CD4-positive, alpha-beta T cell (primary cell): ENCODE measurements at regions not wholly inside any gene's neighbourhood (a gene's known extent, or its start where the extent isn't known, plus 50 kb on each side); places are given as distances from the start of the nearest gene placed in this dataset.

Experiments
- ATAC-seq: fragments of 200-7000 bp; cut with Tn5 transposase; one replicate; pipeline ENCODE4 v1.10.0; 2022; ENCODE audit warnings: mild to moderate bottlenecking; ENCODE audit not compliant: poor library complexity
- CTCF ChIA-PET: fragments of 350-600 bp; sonication (Branson Sonifier 250); formaldehyde crosslinking; loops from one replicate; lab custom pipeline; 2021; ENCODE audit warnings: antibody characterized with exemption, inconsistent platforms; lab: Charles Lee
- POLR2A ChIA-PET: fragments of 350-600 bp; sonication (Branson Sonifier 250); formaldehyde crosslinking; loops from one replicate; lab custom pipeline; 2021; ENCODE audit warnings: antibody characterized with exemption, inconsistent platforms; lab: Charles Lee
- DNase-seq, 14 experiments: peaks; one replicate each; pipeline ENCODE4 v3.0.0-alpha.2; 2013 to 2020; ENCODE audit warnings: mixed read lengths in 2 of 14
- H3K27ac ChIP-seq, 2 donors: one replicate each; pipeline versions ENCODE4 v1.5.1 to v1.7.0; 2013; ENCODE audit warnings: low read length in 2 of 2, low read depth in 1 of 2, mild to moderate bottlenecking in 1 of 2
- H3K27me3 ChIP-seq, 2 experiments: 1 replicate in 1 of 2; 2 replicates in 1 of 2; pipeline versions ENCODE4 v1.6.1 to v1.7.0; 2013; ENCODE audit warnings: low read length in 2 of 2, control low read depth in 1 of 2, mild to moderate bottlenecking in 1 of 2, moderate library complexity in 1 of 2; ENCODE audit not compliant: insufficient read depth in 2 of 2, control insufficient read depth in 1 of 2
- H3K36me3 ChIP-seq: one replicate; pipeline ENCODE4 v1.6.1; 2013; ENCODE audit warnings: low read length, control low read depth; ENCODE audit not compliant: insufficient read depth
- H3K4me1 ChIP-seq: one replicate; pipeline ENCODE4 v1.6.1; 2013; ENCODE audit warnings: low read length, control low read depth; ENCODE audit not compliant: insufficient read depth
- H3K4me3 ChIP-seq: one replicate; pipeline ENCODE4 v1.5.1; 2013; ENCODE audit warnings: mild to moderate bottlenecking, low read length, moderate library complexity
- H3K9me3 ChIP-seq, 2 experiments: 1 replicate in 1 of 2; 2 replicates in 1 of 2; pipeline versions ENCODE4 v1.6.1 to v1.7.0; 2013; ENCODE audit warnings: low read length in 2 of 2, mild to moderate bottlenecking in 2 of 2, control low read depth in 1 of 2, moderate library complexity in 1 of 2; ENCODE audit not compliant: control insufficient read depth in 1 of 2, insufficient read depth in 1 of 2
- H3K27ac Mint-ChIP-seq: one replicate; pipeline ENCODE4 v1.8.0; 2020; ENCODE audit warnings: mixed read lengths
- H3K27me3 Mint-ChIP-seq: one replicate; pipeline ENCODE4 v1.8.0; 2021; ENCODE audit warnings: mixed read lengths
- H3K36me3 Mint-ChIP-seq: one replicate; pipeline ENCODE4 v1.8.0; 2021; ENCODE audit warnings: low read depth, mixed read lengths
- H3K4me1 Mint-ChIP-seq: one replicate; pipeline ENCODE4 v1.8.0; 2021; ENCODE audit warnings: low read depth, mixed read lengths
- H3K4me3 Mint-ChIP-seq: one replicate; pipeline ENCODE4 v1.8.0; 2020; ENCODE audit warnings: mild to moderate bottlenecking, mixed read lengths
- H3K9me3 Mint-ChIP-seq: one replicate; pipeline ENCODE4 v1.8.0; 2020; ENCODE audit warnings: mixed read lengths
- intact Hi-C, 2 experiments: fragments of 100-400 bp; cut with DNase I in 1 of 2; cut with micrococcal nuclease in 1 of 2; formaldehyde crosslinking; loops; one replicate each; pipeline versions ENCODE4 v1.15.1 to v1.9.0; 2023 to 2025; cut with DNase I, micrococcal nuclease
- TF ChIP-seq, protein P1 (sequence below): fragments of 200-600 bp; IDR thresholded peaks from one replicate; pipeline ENCODE4 v1.8.0; 2022; ENCODE audit warnings: antibody characterized with exemption, mild to moderate bottlenecking

DNA sequence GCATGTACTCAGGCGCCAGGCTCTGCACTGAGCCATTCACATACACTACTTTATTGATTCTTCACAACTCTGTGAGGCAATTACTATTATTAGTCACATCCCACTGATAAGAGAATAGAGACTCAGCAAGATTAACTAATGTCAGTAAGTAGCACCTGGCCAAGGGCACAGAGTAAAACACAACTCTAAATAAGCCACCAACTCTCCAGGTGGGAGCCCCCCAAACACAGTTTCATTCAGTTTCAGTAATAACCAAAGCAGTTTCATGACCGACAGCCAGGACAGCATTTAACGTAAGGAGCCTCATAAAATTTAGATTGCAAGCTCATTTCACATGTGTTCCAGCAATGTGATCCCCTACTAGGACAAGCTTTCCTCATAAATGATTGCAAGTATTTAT is 323.1 kb upstream of the CCDC196 start:
- no peaks in the 10 kb centered on the region for H3K9me3 ChIP-seq
- peaks cover 2% of the 10 kb centered on the region for H3K9me3 Mint-ChIP-seq
- no peak overlapping the region for H3K4me3 Mint-ChIP-seq
- H3K27me3 ChIP-seq, result no peaks in the 10 kb centered on the region
- ChIA-PET CTCF (no interaction called here), POLR2A (no interaction called here)
- no peaks in the 10 kb centered on the region for H3K36me3 ChIP-seq
- no peaks in the 10 kb centered on the region for H3K36me3 Mint-ChIP-seq
- no peak overlapping the region for H3K4me3 ChIP-seq
- no peak overlapping the region for H3K27ac Mint-ChIP-seq
- TF ChIP-seq, protein P1, sequence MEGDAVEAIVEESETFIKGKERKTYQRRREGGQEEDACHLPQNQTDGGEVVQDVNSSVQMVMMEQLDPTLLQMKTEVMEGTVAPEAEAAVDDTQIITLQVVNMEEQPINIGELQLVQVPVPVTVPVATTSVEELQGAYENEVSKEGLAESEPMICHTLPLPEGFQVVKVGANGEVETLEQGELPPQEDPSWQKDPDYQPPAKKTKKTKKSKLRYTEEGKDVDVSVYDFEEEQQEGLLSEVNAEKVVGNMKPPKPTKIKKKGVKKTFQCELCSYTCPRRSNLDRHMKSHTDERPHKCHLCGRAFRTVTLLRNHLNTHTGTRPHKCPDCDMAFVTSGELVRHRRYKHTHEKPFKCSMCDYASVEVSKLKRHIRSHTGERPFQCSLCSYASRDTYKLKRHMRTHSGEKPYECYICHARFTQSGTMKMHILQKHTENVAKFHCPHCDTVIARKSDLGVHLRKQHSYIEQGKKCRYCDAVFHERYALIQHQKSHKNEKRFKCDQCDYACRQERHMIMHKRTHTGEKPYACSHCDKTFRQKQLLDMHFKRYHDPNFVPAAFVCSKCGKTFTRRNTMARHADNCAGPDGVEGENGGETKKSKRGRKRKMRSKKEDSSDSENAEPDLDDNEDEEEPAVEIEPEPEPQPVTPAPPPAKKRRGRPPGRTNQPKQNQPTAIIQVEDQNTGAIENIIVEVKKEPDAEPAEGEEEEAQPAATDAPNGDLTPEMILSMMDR, result no peak
- ATAC-seq (no peak), DNase-seq (no peak)
- H3K4me1 ChIP-seq, result no peaks in the 10 kb centered on the region
- intact Hi-C loops, result no loop called here
- H3K27ac ChIP-seq, result no peak overlapping the region
- no peaks in the 10 kb centered on the region for H3K4me1 Mint-ChIP-seq
- H3K27me3 Mint-ChIP-seq, result peaks cover 11% of the 10 kb centered on the region

DNA sequence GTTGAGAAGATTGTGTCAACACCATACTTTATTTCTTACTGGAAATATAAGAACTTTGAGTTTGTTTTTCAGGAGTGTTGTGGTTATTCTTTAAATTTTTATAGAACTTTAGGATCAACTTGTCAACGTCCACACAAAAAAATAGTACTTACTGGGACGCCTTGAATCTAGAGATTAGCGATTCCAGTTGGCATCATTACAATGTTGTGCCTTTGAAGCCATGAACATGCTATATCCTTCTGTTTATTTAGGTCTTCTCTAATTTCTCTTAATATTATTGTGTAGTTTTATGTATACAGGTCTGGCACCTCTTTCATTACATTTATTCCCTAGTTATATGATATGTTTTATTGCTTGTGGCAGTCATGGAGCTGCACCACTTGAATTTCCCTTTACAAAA is 320.8 kb upstream of the CCDC196 start:
- Mint-ChIP-seq H3K36me3 (no peaks in the 10 kb centered on the region), H3K4me1 (no peaks in the 10 kb centered on the region), H3K27me3 (peaks cover 18% of the 10 kb centered on the region), H3K9me3 (peaks cover 2% of the 10 kb centered on the region), H3K4me3 (no peak overlapping the region), H3K27ac (no peak overlapping the region)
- TF ChIP-seq, protein P1, result no peak
- no peaks in the 10 kb centered on the region for H3K4me1 ChIP-seq
- H3K27ac ChIP-seq, result no peak overlapping the region
- no peaks in the 10 kb centered on the region for H3K36me3 ChIP-seq
- ATAC-seq, result no peak
- CTCF ChIA-PET, result no interaction called here
- no peak for DNase-seq
- intact Hi-C loops, result no loop called here
- POLR2A ChIA-PET, result no interaction called here
- no peaks in the 10 kb centered on the region for H3K27me3 ChIP-seq
- no peak overlapping the region for H3K4me3 ChIP-seq
- no peaks in the 10 kb centered on the region for H3K9me3 ChIP-seq

DNA sequence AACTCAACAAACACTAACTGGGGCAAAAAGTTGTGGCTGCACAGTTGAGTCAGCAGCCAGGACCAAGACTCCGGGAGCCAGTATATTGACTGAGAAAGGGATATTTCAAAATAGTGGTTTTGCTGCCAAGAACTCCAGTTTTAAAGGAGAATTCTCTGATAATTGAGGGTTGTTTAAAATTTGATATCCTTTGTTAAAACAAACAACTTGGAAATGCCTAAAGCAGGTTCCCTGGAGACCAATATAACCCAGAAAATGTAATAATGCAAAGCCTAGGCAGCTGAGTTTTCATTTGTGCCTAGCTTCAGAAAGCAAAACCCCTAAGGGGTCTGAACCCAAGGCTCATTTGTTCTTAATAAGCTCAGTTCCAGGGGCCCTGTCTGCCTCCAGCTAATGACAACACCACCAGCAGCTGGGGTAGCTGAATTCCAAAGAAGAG is 311.7 kb upstream of the CCDC196 start:
- H3K9me3 Mint-ChIP-seq, result peaks cover 2% of the 10 kb centered on the region

More for the DNA sequence above, 311.7 kb upstream of the CCDC196 start:
- Mint-ChIP-seq H3K27ac (no peak overlapping the region), H3K4me3 (no peak overlapping the region), H3K27me3 (peaks cover 48% of the 10 kb centered on the region), H3K36me3 (no peaks in the 10 kb centered on the region), H3K4me1 (no peaks in the 10 kb centered on the region)
- CTCF ChIA-PET, result no interaction called here
- DNase-seq, result no peak
- no peaks in the 10 kb centered on the region for H3K9me3 ChIP-seq
- intact Hi-C loops, result no loop called here
- no peak overlapping the region for H3K27ac ChIP-seq
- H3K36me3 ChIP-seq, result no peaks in the 10 kb centered on the region
- H3K4me1 ChIP-seq, result no peaks in the 10 kb centered on the region
- ATAC-seq, result no peak
- POLR2A ChIA-PET, result no interaction called here
- H3K27me3 ChIP-seq, result peaks cover 0 to 4% of the 10 kb centered on the region in 2 experiments
- TF ChIP-seq, protein P1, result no peak
- H3K4me3 ChIP-seq, result no peak overlapping the region
